ENCODE measurements at regions not wholly inside any gene's neighbourhood (a gene's known extent, or its start where the extent isn't known, plus 50 kb on each side); places are given as distances from the start of the nearest gene placed in this dataset.

DNA sequence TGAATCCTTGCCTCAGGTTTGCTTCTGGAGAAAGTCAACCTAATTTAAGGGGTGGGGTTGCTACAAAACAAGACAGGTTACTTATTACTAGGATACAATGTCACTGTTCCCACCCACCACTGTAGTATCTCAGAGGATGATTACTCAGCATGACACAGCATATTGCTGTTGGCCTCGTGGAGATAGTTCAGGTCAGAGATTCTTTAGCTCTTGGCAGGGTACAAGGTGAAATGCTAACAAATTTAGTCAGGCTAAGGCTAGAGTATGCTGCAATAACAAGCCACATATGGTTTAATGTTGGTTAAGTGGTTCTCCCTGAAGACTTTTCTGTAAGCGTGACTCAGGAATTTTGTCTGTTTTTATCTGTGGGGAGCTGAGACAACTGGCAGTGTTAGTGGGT is 161.8 kb downstream of the EDEM1 start:
- TF ChIP-seq TAF1 (IDR thresholded peaks at IDR 0.05; ENCODE audit: low read depth) (no peak), RAD21 (conservative IDR thresholded peaks at IDR 0.05) (no peak), EP300 (conservative IDR thresholded peaks at IDR 0.05; ENCODE audit: poor library complexity, severe bottlenecking) (no peak), MXI1 (conservative IDR thresholded peaks at IDR 0.05; ENCODE audit: poor library complexity, severe bottlenecking) (no peak), EZH2 (IDR thresholded peaks at IDR 0.05; ENCODE audit: borderline replicate concordance, insufficient read depth, low read length, poor library complexity, severe bottlenecking) (no peak), POLR2AphosphoS5 (IDR thresholded peaks at IDR 0.05) (no peak), SMC3 (conservative IDR thresholded peaks at IDR 0.05; ENCODE audit: poor library complexity) (no peak)
- TF ChIP-seq, protein P1, sequence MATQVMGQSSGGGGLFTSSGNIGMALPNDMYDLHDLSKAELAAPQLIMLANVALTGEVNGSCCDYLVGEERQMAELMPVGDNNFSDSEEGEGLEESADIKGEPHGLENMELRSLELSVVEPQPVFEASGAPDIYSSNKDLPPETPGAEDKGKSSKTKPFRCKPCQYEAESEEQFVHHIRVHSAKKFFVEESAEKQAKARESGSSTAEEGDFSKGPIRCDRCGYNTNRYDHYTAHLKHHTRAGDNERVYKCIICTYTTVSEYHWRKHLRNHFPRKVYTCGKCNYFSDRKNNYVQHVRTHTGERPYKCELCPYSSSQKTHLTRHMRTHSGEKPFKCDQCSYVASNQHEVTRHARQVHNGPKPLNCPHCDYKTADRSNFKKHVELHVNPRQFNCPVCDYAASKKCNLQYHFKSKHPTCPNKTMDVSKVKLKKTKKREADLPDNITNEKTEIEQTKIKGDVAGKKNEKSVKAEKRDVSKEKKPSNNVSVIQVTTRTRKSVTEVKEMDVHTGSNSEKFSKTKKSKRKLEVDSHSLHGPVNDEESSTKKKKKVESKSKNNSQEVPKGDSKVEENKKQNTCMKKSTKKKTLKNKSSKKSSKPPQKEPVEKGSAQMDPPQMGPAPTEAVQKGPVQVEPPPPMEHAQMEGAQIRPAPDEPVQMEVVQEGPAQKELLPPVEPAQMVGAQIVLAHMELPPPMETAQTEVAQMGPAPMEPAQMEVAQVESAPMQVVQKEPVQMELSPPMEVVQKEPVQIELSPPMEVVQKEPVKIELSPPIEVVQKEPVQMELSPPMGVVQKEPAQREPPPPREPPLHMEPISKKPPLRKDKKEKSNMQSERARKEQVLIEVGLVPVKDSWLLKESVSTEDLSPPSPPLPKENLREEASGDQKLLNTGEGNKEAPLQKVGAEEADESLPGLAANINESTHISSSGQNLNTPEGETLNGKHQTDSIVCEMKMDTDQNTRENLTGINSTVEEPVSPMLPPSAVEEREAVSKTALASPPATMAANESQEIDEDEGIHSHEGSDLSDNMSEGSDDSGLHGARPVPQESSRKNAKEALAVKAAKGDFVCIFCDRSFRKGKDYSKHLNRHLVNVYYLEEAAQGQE (IDR thresholded peaks at IDR 0.05; ENCODE audit: borderline replicate concordance): no peak
- TF ChIP-seq, protein P2, sequence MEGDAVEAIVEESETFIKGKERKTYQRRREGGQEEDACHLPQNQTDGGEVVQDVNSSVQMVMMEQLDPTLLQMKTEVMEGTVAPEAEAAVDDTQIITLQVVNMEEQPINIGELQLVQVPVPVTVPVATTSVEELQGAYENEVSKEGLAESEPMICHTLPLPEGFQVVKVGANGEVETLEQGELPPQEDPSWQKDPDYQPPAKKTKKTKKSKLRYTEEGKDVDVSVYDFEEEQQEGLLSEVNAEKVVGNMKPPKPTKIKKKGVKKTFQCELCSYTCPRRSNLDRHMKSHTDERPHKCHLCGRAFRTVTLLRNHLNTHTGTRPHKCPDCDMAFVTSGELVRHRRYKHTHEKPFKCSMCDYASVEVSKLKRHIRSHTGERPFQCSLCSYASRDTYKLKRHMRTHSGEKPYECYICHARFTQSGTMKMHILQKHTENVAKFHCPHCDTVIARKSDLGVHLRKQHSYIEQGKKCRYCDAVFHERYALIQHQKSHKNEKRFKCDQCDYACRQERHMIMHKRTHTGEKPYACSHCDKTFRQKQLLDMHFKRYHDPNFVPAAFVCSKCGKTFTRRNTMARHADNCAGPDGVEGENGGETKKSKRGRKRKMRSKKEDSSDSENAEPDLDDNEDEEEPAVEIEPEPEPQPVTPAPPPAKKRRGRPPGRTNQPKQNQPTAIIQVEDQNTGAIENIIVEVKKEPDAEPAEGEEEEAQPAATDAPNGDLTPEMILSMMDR (IDR thresholded peaks at IDR 0.05; ENCODE audit: poor library complexity, severe bottlenecking): no peak
- Histone ChIP-seq H3K9me2 (ENCODE audit: insufficient read depth, low read length) (no peaks in the 10 kb centered on the region), H3K27me3 (ENCODE audit: insufficient read depth, low read depth, low read length) (no peaks in the 10 kb centered on the region), H3K36me3 (ENCODE audit: insufficient read depth, low read length) (no peaks in the 10 kb centered on the region), H3K9ac (ENCODE audit: low read length) (no peak overlapping the region), H3K4me3 (ENCODE audit: low read length) (no peak overlapping the region), H3K9me3 (ENCODE audit: low read length) (no peaks in the 10 kb centered on the region), H3K4me2 (ENCODE audit: low read length) (no peak overlapping the region), H2AFZ (ENCODE audit: low read depth, low read length) (no peak overlapping the region), H3K79me2 (replicated peaks; ENCODE audit: insufficient read depth, low read length) (no peaks in the 10 kb centered on the region), H3F3A (ENCODE audit: insufficient read depth, low read length, poor library complexity, severe bottlenecking) (no peaks in the 10 kb centered on the region), H4K20me1 (ENCODE audit: insufficient read depth) (no peaks in the 10 kb centered on the region), H3K27ac (ENCODE audit: low read length) (no peak overlapping the region)

DNA sequence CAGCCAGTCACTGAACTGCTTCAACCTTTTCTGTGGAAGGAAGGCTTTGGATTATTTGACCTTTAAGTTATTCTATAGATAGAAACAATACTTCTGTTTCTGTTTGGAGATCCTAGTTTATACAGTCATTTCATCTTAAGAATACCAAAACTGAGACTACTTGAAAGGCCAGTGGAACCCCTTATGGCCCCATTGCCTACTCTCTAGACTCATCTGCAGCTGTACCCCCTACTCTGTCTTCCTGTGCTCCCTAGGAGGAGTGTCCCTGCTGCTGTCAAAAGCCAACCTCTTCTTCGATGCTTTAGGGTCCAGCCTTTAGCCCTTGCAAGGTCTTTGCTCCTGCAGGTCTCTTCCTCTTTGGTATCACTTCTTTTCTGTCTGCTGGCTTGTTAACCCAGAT is 169.6 kb downstream of the EDEM1 start:
- Histone ChIP-seq H3K27me3 (ENCODE audit: insufficient read depth, low read depth, low read length) (no peaks in the 10 kb centered on the region), H3K9me2 (ENCODE audit: insufficient read depth, low read length) (no peaks in the 10 kb centered on the region), H3K79me2 (replicated peaks; ENCODE audit: insufficient read depth, low read length) (no peaks in the 10 kb centered on the region), H3K9me3 (ENCODE audit: low read length) (no peaks in the 10 kb centered on the region), H3K4me3 (ENCODE audit: low read length) (no peak overlapping the region), H3F3A (ENCODE audit: insufficient read depth, low read length, poor library complexity, severe bottlenecking) (no peaks in the 10 kb centered on the region), H4K20me1 (ENCODE audit: insufficient read depth) (no peaks in the 10 kb centered on the region), H3K27ac (ENCODE audit: low read length) (no peak overlapping the region), H3K4me2 (ENCODE audit: low read length) (no peak overlapping the region), H3K36me3 (ENCODE audit: insufficient read depth, low read length) (no peaks in the 10 kb centered on the region), H3K9ac (ENCODE audit: low read length) (no peak overlapping the region), H2AFZ (ENCODE audit: low read depth, low read length) (no peak overlapping the region)
- TF ChIP-seq EZH2 (IDR thresholded peaks at IDR 0.05; ENCODE audit: borderline replicate concordance, insufficient read depth, low read length, poor library complexity, severe bottlenecking) (no peak), SMC3 (conservative IDR thresholded peaks at IDR 0.05; ENCODE audit: poor library complexity) (no peak), MXI1 (conservative IDR thresholded peaks at IDR 0.05; ENCODE audit: poor library complexity, severe bottlenecking) (no peak), RAD21 (conservative IDR thresholded peaks at IDR 0.05) (no peak), POLR2AphosphoS5 (IDR thresholded peaks at IDR 0.05) (no peak), TAF1 (IDR thresholded peaks at IDR 0.05; ENCODE audit: low read depth) (no peak), EP300 (conservative IDR thresholded peaks at IDR 0.05; ENCODE audit: poor library complexity, severe bottlenecking) (no peak)
- TF ChIP-seq, protein P2 (IDR thresholded peaks at IDR 0.05; ENCODE audit: poor library complexity, severe bottlenecking): no peak
- TF ChIP-seq, protein P1 (IDR thresholded peaks at IDR 0.05; ENCODE audit: borderline replicate concordance): no peak
